ENCODE measurements at regions not wholly inside any gene's neighbourhood (a gene's known extent, or its start where the extent isn't known, plus 50 kb on each side); places are given as distances from the start of the nearest gene placed in this dataset.

DNA sequence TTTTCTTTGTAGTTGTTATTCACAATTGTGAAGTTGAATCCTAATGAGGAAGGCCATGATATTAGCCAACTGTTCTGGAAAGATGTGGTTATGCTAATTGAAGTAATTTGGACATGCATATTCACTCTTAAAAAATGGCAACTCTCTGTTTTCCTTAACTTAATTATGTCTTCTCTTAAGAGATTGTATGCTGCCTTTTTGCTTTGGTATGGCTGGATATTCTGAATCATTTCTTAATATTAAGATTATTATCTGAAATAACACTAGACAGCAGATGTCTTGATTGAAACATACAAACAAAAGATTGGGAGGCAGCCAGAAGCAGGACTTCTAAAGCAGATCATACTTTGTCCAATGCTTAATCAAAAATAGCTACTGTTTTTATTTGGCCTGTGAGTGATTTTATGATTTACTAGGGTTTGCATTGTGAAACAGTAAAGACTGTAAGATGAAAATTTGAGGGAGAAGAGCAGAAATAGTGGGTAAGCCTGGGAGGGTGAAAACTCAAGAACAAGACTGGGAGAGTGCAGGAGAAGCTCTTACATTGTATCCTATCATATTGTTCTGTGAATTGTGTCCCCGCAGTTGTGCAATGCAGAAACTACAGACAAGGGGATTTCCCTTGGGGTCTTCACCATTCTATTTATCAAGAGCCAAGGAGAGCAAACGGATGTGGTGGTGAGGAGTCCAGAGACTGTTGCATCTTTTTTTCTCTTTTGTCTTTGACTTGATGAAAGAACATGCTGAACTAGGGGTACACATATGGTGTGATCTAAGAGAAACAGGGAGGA is 554.8 kb downstream of the TUSC7 start:
- H3K27ac ChIP-seq, result no peak overlapping the region
- no peak for DNase-seq
- no peaks in the 10 kb centered on the region for H3K4me1 ChIP-seq (ENCODE audit: insufficient read depth)
- no peaks in the 10 kb centered on the region for H3K36me3 ChIP-seq (ENCODE audit: low read depth)
- WGBS, 2 experiments (ENCODE audit: low coverage in 1 of 2, low lambda C conversion rate in 2 of 2, missing lambda C conversion rate in 2 of 2), result 40 to 42% methylated on average over 2 of the region's 2 CpGs
- no peaks in the 10 kb centered on the region for H3K9me3 ChIP-seq (ENCODE audit: low read depth)
- in situ Hi-C loops (cut with MboI), result no loop called here
- no peak overlapping the region for H3K9ac ChIP-seq
- H3K4me3 ChIP-seq, result no peak overlapping the region
- TF ChIP-seq EZH2 (IDR thresholded peaks at IDR 0.05; ENCODE audit: insufficient read depth, poor library complexity, severe bottlenecking) (no peak), EZH2phosphoT487 (IDR thresholded peaks at IDR 0.05; ENCODE audit: insufficient read depth, low read depth) (no peak)
- no peaks in the 10 kb centered on the region for H3F3A ChIP-seq (ENCODE audit: insufficient read depth)
- no peak overlapping the region for H3K4me2 ChIP-seq (ENCODE audit: unreplicated experiment)
- H2AFZ ChIP-seq, result no peak overlapping the region
- H3K79me2 ChIP-seq (ENCODE audit: insufficient read depth), result no peaks in the 10 kb centered on the region
- no peaks in the 10 kb centered on the region for H3K27me3 ChIP-seq (replicated peaks; ENCODE audit: insufficient read depth)
- no peaks in the 10 kb centered on the region for H4K20me1 ChIP-seq (ENCODE audit: insufficient read depth)
- no peaks in the 10 kb centered on the region for H3K9me2 ChIP-seq (ENCODE audit: insufficient read depth)

DNA sequence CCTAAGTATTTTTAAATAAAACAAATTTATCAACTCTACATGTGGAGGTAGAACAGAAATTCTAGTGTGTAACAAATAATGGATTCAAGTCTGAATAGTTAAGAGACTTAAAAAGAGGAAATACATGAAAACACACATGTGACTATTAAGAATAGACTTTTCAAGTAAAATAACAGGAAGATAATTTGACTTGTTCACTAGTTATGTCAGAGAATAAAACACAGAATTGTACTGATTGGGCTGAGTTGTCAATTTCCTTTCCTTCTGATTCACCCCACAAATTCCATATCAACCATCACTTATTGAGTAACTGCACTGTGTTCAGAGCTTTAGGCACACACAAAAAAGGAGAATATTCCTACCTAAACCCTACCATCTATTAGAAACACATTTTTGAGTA is 557.2 kb downstream of the TUSC7 start:
- no peaks in the 10 kb centered on the region for H3F3A ChIP-seq (ENCODE audit: insufficient read depth)
- H3K36me3 ChIP-seq (ENCODE audit: low read depth), result no peaks in the 10 kb centered on the region
- no peaks in the 10 kb centered on the region for H3K9me3 ChIP-seq (ENCODE audit: low read depth)
- DNase-seq, result no peak
- H2AFZ ChIP-seq, result no peak overlapping the region
- H3K79me2 ChIP-seq (ENCODE audit: insufficient read depth), result no peaks in the 10 kb centered on the region
- no peak overlapping the region for H3K4me2 ChIP-seq (ENCODE audit: unreplicated experiment)
- H3K9me2 ChIP-seq (ENCODE audit: insufficient read depth), result no peaks in the 10 kb centered on the region
- no peaks in the 10 kb centered on the region for H4K20me1 ChIP-seq (ENCODE audit: insufficient read depth)
- no peaks in the 10 kb centered on the region for H3K4me1 ChIP-seq (ENCODE audit: insufficient read depth)
- no peak overlapping the region for H3K4me3 ChIP-seq
- in situ Hi-C loops (cut with MboI), result no loop called here
- H3K27me3 ChIP-seq (replicated peaks; ENCODE audit: insufficient read depth), result no peaks in the 10 kb centered on the region
- H3K27ac ChIP-seq, result no peak overlapping the region
- TF ChIP-seq EZH2 (IDR thresholded peaks at IDR 0.05; ENCODE audit: insufficient read depth, poor library complexity, severe bottlenecking) (no peak), EZH2phosphoT487 (IDR thresholded peaks at IDR 0.05; ENCODE audit: insufficient read depth, low read depth) (no peak)
- no peak overlapping the region for H3K9ac ChIP-seq

DNA sequence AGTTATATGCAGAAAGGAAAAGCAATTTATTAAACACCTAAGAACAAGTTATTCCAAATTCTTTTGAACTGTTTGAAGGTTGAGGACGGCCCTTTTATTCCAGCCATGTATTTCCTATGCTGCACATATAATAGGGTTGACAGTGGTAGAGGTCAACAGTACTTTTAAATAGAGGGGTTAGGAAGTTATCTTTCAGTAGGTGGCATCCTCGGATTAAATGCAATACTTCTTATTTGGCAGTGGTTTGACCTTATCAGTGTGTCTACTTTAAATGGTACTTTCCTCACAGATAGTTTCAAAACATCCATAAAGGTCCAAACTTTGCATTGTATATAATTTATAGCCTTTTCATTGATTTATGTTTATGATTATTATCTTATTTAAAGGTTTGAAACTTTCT is 558.7 kb downstream of the TUSC7 start:
- Histone ChIP-seq H4K20me1 (ENCODE audit: insufficient read depth) (no peaks in the 10 kb centered on the region), H3F3A (ENCODE audit: insufficient read depth) (no peaks in the 10 kb centered on the region), H3K27ac (no peak overlapping the region), H2AFZ (no peak overlapping the region), H3K36me3 (ENCODE audit: low read depth) (no peaks in the 10 kb centered on the region), H3K4me2 (ENCODE audit: unreplicated experiment) (no peak overlapping the region), H3K9me3 (ENCODE audit: low read depth) (no peaks in the 10 kb centered on the region), H3K9ac (no peak overlapping the region), H3K27me3 (replicated peaks; ENCODE audit: insufficient read depth) (no peaks in the 10 kb centered on the region), H3K4me1 (ENCODE audit: insufficient read depth) (no peaks in the 10 kb centered on the region), H3K79me2 (ENCODE audit: insufficient read depth) (no peaks in the 10 kb centered on the region), H3K9me2 (ENCODE audit: insufficient read depth) (no peaks in the 10 kb centered on the region), H3K4me3 (no peak overlapping the region)
- in situ Hi-C loops (cut with MboI), result no loop called here
- DNase-seq, result no peak
- WGBS, 2 experiments (ENCODE audit: low coverage in 1 of 2, low lambda C conversion rate in 2 of 2, missing lambda C conversion rate in 2 of 2), result 39 to 43% methylated on average over 2 of the region's 2 CpGs
- TF ChIP-seq EZH2 (IDR thresholded peaks at IDR 0.05; ENCODE audit: insufficient read depth, poor library complexity, severe bottlenecking) (no peak), EZH2phosphoT487 (IDR thresholded peaks at IDR 0.05; ENCODE audit: insufficient read depth, low read depth) (no peak)

- H3K27ac ChIP-seq, result no peak overlapping the region
- H3K9me3 ChIP-seq (ENCODE audit: low read depth), result no peaks in the 10 kb centered on the region
- no peaks in the 10 kb centered on the region for H3K27me3 ChIP-seq (replicated peaks; ENCODE audit: insufficient read depth)
- no peak overlapping the region for H3K4me2 ChIP-seq (ENCODE audit: unreplicated experiment)
- no peak overlapping the region for H3K4me3 ChIP-seq
- H3K79me2 ChIP-seq (ENCODE audit: insufficient read depth), result no peaks in the 10 kb centered on the region
- no peaks in the 10 kb centered on the region for H3K36me3 ChIP-seq (ENCODE audit: low read depth)
- TF ChIP-seq EZH2 (IDR thresholded peaks at IDR 0.05; ENCODE audit: insufficient read depth, poor library complexity, severe bottlenecking) (no peak), EZH2phosphoT487 (IDR thresholded peaks at IDR 0.05; ENCODE audit: insufficient read depth, low read depth) (no peak)
- no peaks in the 10 kb centered on the region for H3K4me1 ChIP-seq (ENCODE audit: insufficient read depth)
- DNase-seq, result no peak
- no peak overlapping the region for H3K9ac ChIP-seq
- no peaks in the 10 kb centered on the region for H3F3A ChIP-seq (ENCODE audit: insufficient read depth)
- no peaks in the 10 kb centered on the region for H4K20me1 ChIP-seq (ENCODE audit: insufficient read depth)
- H3K9me2 ChIP-seq (ENCODE audit: insufficient read depth), result no peaks in the 10 kb centered on the region
- 71 to 79% methylated on average over 2 of the region's 2 CpGs for WGBS, 2 experiments (ENCODE audit: low coverage in 1 of 2, low lambda C conversion rate in 2 of 2, missing lambda C conversion rate in 2 of 2)
- no peak overlapping the region for H2AFZ ChIP-seq
- in situ Hi-C loops (cut with MboI), result no loop called here
Measured at GRCh38 chr3:117272274-117272673, 562.7 kb downstream of the TUSC7 start.

Measured in GM23248 (cell line).